HepG2 (cell line): ENCODE measurements at regions not wholly inside any gene's neighbourhood (a gene's known extent, or its start where the extent isn't known, plus 50 kb on each side); places are given as distances from the start of the nearest gene placed in this dataset.

Experiments used
- ATAC-seq: fragments of 200-7000 bp; cut with Tn5 transposase; 3 replicates; pipeline ENCODE4 v1.9.1; 2020; ENCODE audit warnings: mild to moderate bottlenecking, moderate library complexity
- BruUV-seq: library from RNA; stranded (reverse); fragments of 400-500 nt; replicated peaks from 2 replicates; lab custom pipeline; 2021; lab: Mats Ljungman, UMichigan
- CTCF ChIA-PET: fragments of 300-600 bp; formaldehyde crosslinking; extraction: SDS; loops from one replicate; lab custom pipeline; 2021; ENCODE audit warnings: low total read pairs, inconsistent platforms, low intra/inter-chr PET ratio; lab: Yijun Ruan, JAX
- POLR2A ChIA-PET: fragments of 350-600 bp; sonication (Branson Sonifier 250); formaldehyde crosslinking; loops from one replicate; lab custom pipeline; 2020; ENCODE audit warnings: antibody characterized with exemption, inconsistent platforms; lab: Yijun Ruan, JAX
- DNase-seq: peaks from one replicate; pipeline ENCODE4 v3.0.0-alpha.2; 2015; ENCODE audit warnings: low spot score
- FAIRE-seq: peaks from 3 replicates; lab custom pipeline; 2011; peaks lifted over from hg19 to GRCh38; lab: Jason Lieb, UNC
- H2AFZ ChIP-seq: one replicate; pipeline ENCODE4 v1.6.1; 2011; ENCODE audit warnings: low read length, inconsistent platforms
- H3K27ac ChIP-seq: fragments of 300-600 bp; 3 replicates; pipeline ENCODE4 v1.8.0; 2011; ENCODE audit warnings: mixed run types, mild to moderate bottlenecking, mixed read lengths, low read length, inconsistent platforms; ENCODE audit not compliant: insufficient read depth; ENCODE audit errors: extremely low read length
- H3K27me3 ChIP-seq, 2 experiments: fragments of 200-600 bp in 1 of 2; 2 replicates in 1 of 2; 3 replicates in 1 of 2; pipeline versions ENCODE4 v1.6.0 to v1.8.0; 2011; ENCODE audit warnings: low read length in 2 of 2, mild to moderate bottlenecking in 2 of 2, moderate library complexity in 2 of 2, inconsistent platforms in 1 of 2; ENCODE audit not compliant: insufficient read depth in 2 of 2, control insufficient read depth in 1 of 2
- H3K36me3 ChIP-seq, 2 experiments: fragments of 200-600 bp in 1 of 2; replicated peaks in 1 of 2; 2 replicates in 1 of 2; 3 replicates in 1 of 2; pipeline versions ENCODE4 v1.5.1 to v1.8.0; 2011; ENCODE audit warnings: low read length in 2 of 2, inconsistent platforms in 1 of 2; ENCODE audit not compliant: insufficient read depth in 2 of 2, control insufficient read depth in 1 of 2
- H3K4me1 ChIP-seq: 2 replicates; pipeline ENCODE4 v1.5.1; 2012; ENCODE audit warnings: low read length, inconsistent platforms; ENCODE audit not compliant: insufficient read depth
- H3K4me2 ChIP-seq: 2 replicates; pipeline ENCODE4 v1.6.0; 2011; ENCODE audit warnings: low read depth, low read length, inconsistent platforms
- H3K4me3 ChIP-seq, 3 experiments: fragments of 200-600 bp in 1 of 3; sonication (generic), shearing (Covaris generic) in 1 of 3; replicated peaks in 1 of 3; 2 replicates each; pipeline ENCODE4 v1.5.1; 2011 to 2016; ENCODE audit warnings: low read length in 3 of 3, inconsistent platforms in 2 of 3, low read depth in 2 of 3, mild to moderate bottlenecking in 2 of 3, control low read depth in 1 of 3, mixed read lengths in 1 of 3; ENCODE audit not compliant: insufficient read depth in 1 of 3
- H3K79me2 ChIP-seq: one replicate; pipeline ENCODE4 v1.6.1; 2011; ENCODE audit warnings: low read length, inconsistent platforms; ENCODE audit not compliant: insufficient read depth
- H3K9ac ChIP-seq: 2 replicates; pipeline ENCODE4 v1.6.0; 2011; ENCODE audit warnings: mild to moderate bottlenecking, low read depth, low read length, inconsistent platforms; ENCODE audit not compliant: insufficient read depth
- H3K9me3 ChIP-seq: 2 replicates; pipeline ENCODE4 v1.5.1; 2012; ENCODE audit warnings: mild to moderate bottlenecking, low read length
- H4K20me1 ChIP-seq: 2 replicates; pipeline ENCODE4 v1.6.0; 2011; ENCODE audit warnings: inconsistent platforms, mild to moderate bottlenecking, low read length, moderate library complexity; ENCODE audit not compliant: insufficient read depth
- ARNT2 ChIP-seq: sonication (generic); formaldehyde crosslinking; IDR thresholded peaks from 2 replicates; pipeline ENCODE4 v1.8.0; 2022; ENCODE audit warnings: mild to moderate bottlenecking, low read depth, missing genetic modification reagents, moderate library complexity
- ATF7 ChIP-seq, 2 experiments: fragments of 450-650 bp in 1 of 2; sonication (generic) in 1 of 2; formaldehyde crosslinking in 1 of 2; IDR thresholded peaks; 2 replicates each; pipeline versions ENCODE4 v1.4.0 to v1.6.1; 2016 to 2020; ENCODE audit warnings: antibody characterized with exemption in 1 of 2, mild to moderate bottlenecking in 1 of 2, missing genetic modification reagents in 1 of 2
- CSRNP1 ChIP-seq: sonication (generic); formaldehyde crosslinking; IDR thresholded peaks from 2 replicates; pipeline ENCODE4 v1.8.1; 2023; ENCODE audit warnings: mild to moderate bottlenecking, missing genetic modification reagents
- E2F5 ChIP-seq: sonication (generic); formaldehyde crosslinking; conservative IDR thresholded peaks from 2 replicates; pipeline ENCODE4 v1.4.0; 2020; ENCODE audit warnings: missing genetic modification reagents
- GTF3A ChIP-seq: sonication (generic); formaldehyde crosslinking; conservative IDR thresholded peaks from 2 replicates; pipeline ENCODE4 v1.4.0; 2020; ENCODE audit warnings: mild to moderate bottlenecking, missing genetic modification reagents
- MIXL1 ChIP-seq: IDR thresholded peaks from 2 replicates; pipeline ENCODE4 v1.6.1; 2016
- MTERF4 ChIP-seq: sonication (generic); formaldehyde crosslinking; IDR thresholded peaks from 2 replicates; pipeline ENCODE4 v1.8.0; 2023; ENCODE audit warnings: mild to moderate bottlenecking, missing genetic modification reagents
- PHB2 ChIP-seq: fragments of 450-650 bp; IDR thresholded peaks from 2 replicates; pipeline ENCODE4 v1.6.1; 2018; ENCODE audit not compliant: partially characterized antibody
- RXRB ChIP-seq: IDR thresholded peaks from 2 replicates; pipeline ENCODE4 v1.6.1; 2016; ENCODE audit warnings: borderline replicate concordance, missing genetic modification reagents, missing compliant biosample characterization
- SRSF4 ChIP-seq: fragments of 200-400 bp; formaldehyde crosslinking; IDR thresholded peaks from one replicate; pipeline ENCODE4 v1.6.1; 2018; ENCODE audit warnings: mild to moderate bottlenecking, low read depth, low read length, moderate library complexity; ENCODE audit not compliant: poor library complexity, severe bottlenecking
- TOPORS ChIP-seq: sonication (generic); formaldehyde crosslinking; IDR thresholded peaks from 2 replicates; pipeline ENCODE4 v1.8.0; 2023; ENCODE audit warnings: mild to moderate bottlenecking, missing genetic modification reagents
- ZBTB14 ChIP-seq: sonication (generic); formaldehyde crosslinking; IDR thresholded peaks from 2 replicates; pipeline ENCODE4 v1.4.0; 2020; ENCODE audit warnings: missing genetic modification reagents
- ZBTB21 ChIP-seq: sonication (generic); formaldehyde crosslinking; IDR thresholded peaks from 2 replicates; pipeline ENCODE4 v1.4.0; 2020; ENCODE audit warnings: missing genetic modification reagents
- ZBTB46 ChIP-seq: sonication (generic); formaldehyde crosslinking; IDR thresholded peaks from 2 replicates; pipeline ENCODE4 v1.4.0; 2020; ENCODE audit warnings: mild to moderate bottlenecking, missing genetic modification reagents, borderline replicate concordance
- ZNF672 ChIP-seq: sonication (generic); formaldehyde crosslinking; IDR thresholded peaks from 2 replicates; pipeline ENCODE4 v1.8.1; 2022; ENCODE audit warnings: missing genetic modification reagents
- ZNF691 ChIP-seq: sonication (generic); formaldehyde crosslinking; IDR thresholded peaks from 2 replicates; pipeline ENCODE4 v1.4.0; 2020; ENCODE audit warnings: missing genetic modification reagents, low read depth, mild to moderate bottlenecking, borderline replicate concordance
- WGBS: methylation state at CpG from one replicate; pipeline ENCODE4 v1.1.6; 2017; ENCODE audit warnings: low lambda C conversion rate; 5-methylcytosine and 5-hydroxymethylcytosine counted together
- in situ Hi-C: cut with HindIII; loops from 2 replicates; pipeline ENCODE4 v1.10.0; 2017; ENCODE audit warnings: low pct_unique_long_range_greater_than_20kb; ENCODE audit not compliant: extremely low pct_ligation_motif_present
- intact Hi-C: fragments of 100-400 bp; cut with micrococcal nuclease; formaldehyde crosslinking; loops from one replicate; pipeline ENCODE4 v1.10.0; 2022; ENCODE audit not compliant: unreplicated experiment

GRCh38 chr12:89984846-89985245 lies 276.2 kb upstream of the ATP2B1 start:
- H3K4me3 ChIP-seq = no peak overlapping the region
- ChIA-PET POLR2A (no interaction called here), CTCF (no interaction called here)
- H3K36me3 ChIP-seq = no peaks in the 10 kb centered on the region
- intact Hi-C loops (no loop called here), in situ Hi-C loops (no loop called here)
- ATAC-seq = no peak
- no peak overlapping the region for H3K27ac ChIP-seq
- FAIRE-seq = no peak
- no peaks in the 10 kb centered on the region for H3K4me1 ChIP-seq
- DNase-seq = no peak
- no peak overlapping the region for H3K9ac ChIP-seq
- no peaks in the 10 kb centered on the region for H3K79me2 ChIP-seq
- 46% methylated on average over 8 of the region's 8 CpGs for WGBS
- H3K27me3 ChIP-seq = no peaks in the 10 kb centered on the region
- H3K4me2 ChIP-seq = no peak overlapping the region
- H2AFZ ChIP-seq = no peak overlapping the region
- H4K20me1 ChIP-seq = no peaks in the 10 kb centered on the region
- BruUV-seq = no TSS peak
- H3K9me3 ChIP-seq = no peaks in the 10 kb centered on the region
- TF ChIP-seq GTF3A (no peak), ARNT2 (CRISPR knock-in tag) (no peak), ATF7 (IDR thresholded peaks at IDR 0.05) (no peak), ATF7 (CRISPR knock-in tag; IDR thresholded peaks at IDR 0.05) (no peak), E2F5 (CRISPR knock-in tag) (no peak), CSRNP1 (CRISPR knock-in tag) (no peak), ZNF691 (CRISPR knock-in tag) (no peak), PHB2 (no peak), RXRB (CRISPR knock-in tag) (no peak), MIXL1 (CRISPR knock-in tag) (no peak), SRSF4 (no peak), ZBTB21 (CRISPR knock-in tag) (no peak), ZBTB14 (no peak), MTERF4 (CRISPR knock-in tag) (no peak), ZBTB46 (CRISPR knock-in tag) (no peak), TOPORS (CRISPR knock-in tag) (no peak), ZNF672 (CRISPR knock-in tag) (no peak)
